Astrocyte (in vitro differentiated cells and primary cell): ENCODE measurements at regions not wholly inside any gene's neighbourhood (a gene's known extent, or its start where the extent isn't known, plus 50 kb on each side); places are given as distances from the start of the nearest gene placed in this dataset.

Experiments
- CTCF ChIP-seq: IDR thresholded peaks from 2 replicates; pipeline ENCODE4 v1.5.1; 2011; ENCODE audit warnings: low read depth, mild to moderate bottlenecking, inconsistent platforms, low read length, moderate library complexity; ENCODE audit not compliant: insufficient read depth
- EZH2 ChIP-seq: IDR thresholded peaks from 2 replicates; pipeline ENCODE4 v1.6.1; 2012; ENCODE audit warnings: mild to moderate bottlenecking, low read length, inconsistent platforms; ENCODE audit not compliant: insufficient read depth

DNA sequence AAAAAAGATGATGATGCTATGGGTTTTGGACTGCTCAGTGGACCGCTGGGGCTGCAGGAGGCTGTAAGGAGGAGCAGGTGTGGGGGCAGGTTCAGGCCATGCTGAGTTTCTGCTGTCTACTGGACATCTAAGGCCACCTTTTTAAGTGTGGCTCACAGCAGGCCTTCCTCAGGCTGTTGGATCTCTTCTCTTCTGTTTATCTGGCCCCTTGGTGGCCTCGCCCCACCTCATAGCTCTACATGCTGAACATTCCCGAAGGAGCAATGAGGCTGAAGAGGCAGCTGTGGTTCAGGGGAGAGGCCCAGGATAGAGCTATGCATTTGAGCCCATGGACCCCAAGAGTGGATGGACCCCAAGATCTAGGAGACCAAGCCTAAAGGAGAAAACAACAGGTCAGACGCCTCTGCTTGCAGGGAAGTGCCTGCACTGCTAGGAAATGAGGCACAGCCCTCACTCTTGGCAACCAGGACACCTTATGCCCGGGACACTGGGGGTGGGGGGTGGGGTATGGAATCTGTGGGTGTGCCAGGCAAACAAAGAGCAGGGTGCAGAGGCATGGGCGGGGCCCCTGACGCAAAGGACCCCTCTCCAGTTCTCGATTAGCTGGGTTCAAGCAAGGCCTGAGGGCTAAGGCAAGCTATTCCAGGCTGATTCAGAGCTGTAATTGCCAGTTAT lies 168.9 kb downstream of the BCOR start:
- TF ChIP-seq CTCF (no peak), EZH2 (no peak)
